Gastroesophageal sphincter (tissue), 3 donors: ENCODE measurements at regions not wholly inside any gene's neighbourhood (a gene's known extent, or its start where the extent isn't known, plus 50 kb on each side); places are given as distances from the start of the nearest gene placed in this dataset.
"Not testable (repeated sequence)": the region's sequence is repeated elsewhere in the genome, so short reads cannot be mapped to it uniquely, and the experiment has no call there.

Source experiments
- POLR2A ChIP-seq, 2 donors: fragments of 450-650 bp; IDR thresholded peaks; one replicate each; pipeline ENCODE4 v1.6.1; 2017; ENCODE audit warnings: antibody characterized with exemption in 2 of 2, mild to moderate bottlenecking in 2 of 2, moderate library complexity in 1 of 2
- POLR2AphosphoS5 ChIP-seq: sonication (generic); formaldehyde crosslinking; IDR thresholded peaks from one replicate; pipeline ENCODE4 v1.6.1; 2017; ENCODE audit warnings: antibody characterized with exemption
- TF ChIP-seq, protein P1 (sequence below), 4 experiments: fragments of 200-600 bp in 2 of 4; fragments of 450-650 bp in 2 of 4; sonication (generic) in 1 of 4; IDR thresholded peaks; one replicate each; pipeline ENCODE4 v1.5.1; 2017 to 2019; ENCODE audit warnings: antibody characterized with exemption in 4 of 4, mild to moderate bottlenecking in 2 of 4, moderate library complexity in 2 of 4

DNA sequence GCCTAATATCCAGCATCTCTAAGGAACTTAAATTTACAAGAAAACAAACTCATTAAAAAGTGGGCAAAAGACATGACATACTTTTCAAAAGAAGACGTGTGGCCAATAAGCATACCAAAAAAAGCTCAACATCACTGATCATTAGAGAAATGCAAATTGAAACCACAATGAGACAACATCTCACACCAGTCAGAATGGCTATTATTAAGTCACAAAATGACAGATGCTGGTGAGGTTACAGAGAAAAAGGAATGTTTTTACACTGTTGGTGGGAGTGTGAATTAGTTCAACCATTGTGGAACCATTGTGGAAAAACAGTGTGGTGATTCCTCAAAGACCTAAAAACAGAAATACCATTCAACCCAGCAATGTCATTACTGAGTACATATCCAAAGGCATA is 83.5 kb upstream of the RBMS1 start:
- TF ChIP-seq, protein P1, sequence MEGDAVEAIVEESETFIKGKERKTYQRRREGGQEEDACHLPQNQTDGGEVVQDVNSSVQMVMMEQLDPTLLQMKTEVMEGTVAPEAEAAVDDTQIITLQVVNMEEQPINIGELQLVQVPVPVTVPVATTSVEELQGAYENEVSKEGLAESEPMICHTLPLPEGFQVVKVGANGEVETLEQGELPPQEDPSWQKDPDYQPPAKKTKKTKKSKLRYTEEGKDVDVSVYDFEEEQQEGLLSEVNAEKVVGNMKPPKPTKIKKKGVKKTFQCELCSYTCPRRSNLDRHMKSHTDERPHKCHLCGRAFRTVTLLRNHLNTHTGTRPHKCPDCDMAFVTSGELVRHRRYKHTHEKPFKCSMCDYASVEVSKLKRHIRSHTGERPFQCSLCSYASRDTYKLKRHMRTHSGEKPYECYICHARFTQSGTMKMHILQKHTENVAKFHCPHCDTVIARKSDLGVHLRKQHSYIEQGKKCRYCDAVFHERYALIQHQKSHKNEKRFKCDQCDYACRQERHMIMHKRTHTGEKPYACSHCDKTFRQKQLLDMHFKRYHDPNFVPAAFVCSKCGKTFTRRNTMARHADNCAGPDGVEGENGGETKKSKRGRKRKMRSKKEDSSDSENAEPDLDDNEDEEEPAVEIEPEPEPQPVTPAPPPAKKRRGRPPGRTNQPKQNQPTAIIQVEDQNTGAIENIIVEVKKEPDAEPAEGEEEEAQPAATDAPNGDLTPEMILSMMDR (IDR thresholded peaks at IDR 0.05), result not testable (repeated sequence)
- TF ChIP-seq POLR2AphosphoS5; POLR2A (IDR thresholded peaks at IDR 0.05): not testable (repeated sequence)
